OCI-LY3 (cell line): ENCODE measurements at regions not wholly inside any gene's neighbourhood (a gene's known extent, or its start where the extent isn't known, plus 50 kb on each side); places are given as distances from the start of the nearest gene placed in this dataset.

Experiments used
- H2AFZ ChIP-seq: fragments of 200-600, 300-600 bp; shearing (Covaris generic); 2 replicates; pipeline ENCODE4 v1.6.0; 2014; ENCODE audit warnings: antibody characterized with exemption, low read depth, low read length
- H3K27ac ChIP-seq: fragments of 200-600, 300-600 bp; sonication (generic); 2 replicates; pipeline ENCODE4 v1.5.1; 2014; ENCODE audit warnings: mild to moderate bottlenecking, low read length, moderate library complexity, mixed read lengths
- H3K27me3 ChIP-seq: fragments of 200-600, 300-600 bp; sonication (generic); 2 replicates; pipeline ENCODE4 v1.6.1; 2014; ENCODE audit warnings: low read depth, low read length, mixed read lengths
- H3K36me3 ChIP-seq: fragments of 200-600, 300-600 bp; sonication (generic); replicated peaks from 2 replicates; pipeline ENCODE3; 2014; ENCODE audit warnings: low read depth, low read length, mixed read lengths
- H3K4me1 ChIP-seq: fragments of 300-600, 200-600 bp; sonication (generic); 2 replicates; pipeline ENCODE4 v1.6.1; 2014; ENCODE audit warnings: low read length, mixed read lengths
- H3K4me2 ChIP-seq: fragments of 200-600, 300-600 bp; sonication (generic); 2 replicates; pipeline ENCODE4 v1.6.1; 2014; ENCODE audit warnings: low read length, mixed read lengths
- H3K4me3 ChIP-seq: fragments of 300-600, 200-600 bp; sonication (generic); 2 replicates; pipeline ENCODE4 v1.5.1; 2014; ENCODE audit warnings: antibody characterized with exemption, mild to moderate bottlenecking, low read length, moderate library complexity
- H3K79me2 ChIP-seq: fragments of 300-600, 200-600 bp; shearing (Covaris generic); 2 replicates; pipeline ENCODE4 v1.6.1; 2014; ENCODE audit warnings: mild to moderate bottlenecking, low read length, mixed read lengths
- H3K9ac ChIP-seq: fragments of 300-600, 200-600 bp; shearing (Covaris generic); 2 replicates; pipeline ENCODE4 v1.6.0; 2014; ENCODE audit warnings: mild to moderate bottlenecking, low read length, moderate library complexity
- H3K9me3 ChIP-seq: fragments of 200-600, 300-600 bp; shearing (Covaris generic); 2 replicates; pipeline ENCODE4 v1.6.1; 2014; ENCODE audit warnings: low read length, mixed read lengths; ENCODE audit not compliant: insufficient read depth
- H4K20me1 ChIP-seq: fragments of 200-600, 300-600 bp; sonication (generic); 2 replicates; pipeline ENCODE4 v1.6.1; 2016; ENCODE audit warnings: low read length, mixed read lengths; ENCODE audit not compliant: insufficient read depth
- EZH2phosphoT487 ChIP-seq: fragments of 200-600 bp; shearing (Covaris generic); IDR thresholded peaks from 2 replicates; pipeline ENCODE4 v1.6.1; 2018; ENCODE audit warnings: antibody characterized with exemption, mixed run types, low read depth
- TF ChIP-seq, protein P1 (sequence below): fragments of 200-600, 300-600 bp; sonication (generic); IDR thresholded peaks from 2 replicates; pipeline ENCODE4 v1.5.1; 2014; ENCODE audit warnings: antibody characterized with exemption, low read length, low read depth

DNA sequence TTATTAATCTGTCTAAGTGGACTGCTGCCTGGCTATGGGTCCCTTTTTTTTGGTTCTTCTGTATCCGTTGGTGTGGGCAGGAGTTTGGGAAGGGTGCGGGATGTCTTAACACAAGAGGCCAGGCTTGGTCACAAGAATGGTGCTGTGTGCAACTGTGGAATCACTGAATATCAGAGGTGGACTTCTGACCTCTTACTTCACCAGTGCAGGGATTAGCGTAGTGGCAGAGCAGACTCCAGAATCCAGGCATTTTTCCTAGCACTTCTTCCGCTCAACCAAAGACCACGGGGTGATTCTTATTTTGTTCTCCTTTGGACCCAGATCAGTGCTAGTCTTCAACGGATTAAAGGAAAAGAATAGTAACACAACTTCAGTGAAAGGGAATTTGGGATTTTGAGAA is 254.3 kb upstream of the TNP1 start:
- H2AFZ ChIP-seq, result no peak overlapping the region
- no peaks in the 10 kb centered on the region for H3K9me3 ChIP-seq
- no peaks in the 10 kb centered on the region; the same call in none of the 2 replicates for H3K27me3 ChIP-seq

GRCh38 chr2:217113491-217113890 is 253.6 kb upstream of the TNP1 start:
- Histone ChIP-seq H2AFZ (no peak overlapping the region), H4K20me1 (no peaks in the 10 kb centered on the region), H3K79me2 (no peaks in the 10 kb centered on the region), H3K36me3 (no peaks in the 10 kb centered on the region), H3K4me3 (no peak overlapping the region), H3K9me3 (no peaks in the 10 kb centered on the region), H3K4me2 (no peak overlapping the region), H3K4me1 (no peaks in the 10 kb centered on the region), H3K27me3 (no peaks in the 10 kb centered on the region; the same call in none of the 2 replicates), H3K27ac (no peak overlapping the region), H3K9ac (no peak overlapping the region)
- TF ChIP-seq, protein P1, sequence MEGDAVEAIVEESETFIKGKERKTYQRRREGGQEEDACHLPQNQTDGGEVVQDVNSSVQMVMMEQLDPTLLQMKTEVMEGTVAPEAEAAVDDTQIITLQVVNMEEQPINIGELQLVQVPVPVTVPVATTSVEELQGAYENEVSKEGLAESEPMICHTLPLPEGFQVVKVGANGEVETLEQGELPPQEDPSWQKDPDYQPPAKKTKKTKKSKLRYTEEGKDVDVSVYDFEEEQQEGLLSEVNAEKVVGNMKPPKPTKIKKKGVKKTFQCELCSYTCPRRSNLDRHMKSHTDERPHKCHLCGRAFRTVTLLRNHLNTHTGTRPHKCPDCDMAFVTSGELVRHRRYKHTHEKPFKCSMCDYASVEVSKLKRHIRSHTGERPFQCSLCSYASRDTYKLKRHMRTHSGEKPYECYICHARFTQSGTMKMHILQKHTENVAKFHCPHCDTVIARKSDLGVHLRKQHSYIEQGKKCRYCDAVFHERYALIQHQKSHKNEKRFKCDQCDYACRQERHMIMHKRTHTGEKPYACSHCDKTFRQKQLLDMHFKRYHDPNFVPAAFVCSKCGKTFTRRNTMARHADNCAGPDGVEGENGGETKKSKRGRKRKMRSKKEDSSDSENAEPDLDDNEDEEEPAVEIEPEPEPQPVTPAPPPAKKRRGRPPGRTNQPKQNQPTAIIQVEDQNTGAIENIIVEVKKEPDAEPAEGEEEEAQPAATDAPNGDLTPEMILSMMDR, result no peak
- TF ChIP-seq EZH2phosphoT487, result no peak

More for the DNA sequence above, 254.3 kb upstream of the TNP1 start:
- Histone ChIP-seq H3K79me2 (no peaks in the 10 kb centered on the region), H3K27ac (no peak overlapping the region), H3K4me2 (no peak overlapping the region), H3K9ac (no peak overlapping the region), H4K20me1 (no peaks in the 10 kb centered on the region), H3K4me3 (no peak overlapping the region), H3K4me1 (no peaks in the 10 kb centered on the region), H3K36me3 (no peaks in the 10 kb centered on the region)
- TF ChIP-seq, protein P1, result no peak
- no peak for TF ChIP-seq EZH2phosphoT487

- no peak overlapping the region for H3K9ac ChIP-seq
- H3K4me3 ChIP-seq, result no peak overlapping the region
- H4K20me1 ChIP-seq, result no peaks in the 10 kb centered on the region
- peaks cover 8% of the 10 kb centered on the region for H3K4me1 ChIP-seq
- H3K27me3 ChIP-seq, result no peaks in the 10 kb centered on the region; the same call in none of the 2 replicates
- no peaks in the 10 kb centered on the region for H3K79me2 ChIP-seq
- no peaks in the 10 kb centered on the region for H3K36me3 ChIP-seq
- no peak overlapping the region for H2AFZ ChIP-seq
- H3K4me2 ChIP-seq, result no peak overlapping the region
- no peaks in the 10 kb centered on the region for H3K9me3 ChIP-seq
- no peak overlapping the region for H3K27ac ChIP-seq
- TF ChIP-seq, protein P1, result no peak
- TF ChIP-seq EZH2phosphoT487, result no peak
Measured at GRCh38 chr2:217110550-217110949, 250.7 kb upstream of the TNP1 start.

DNA sequence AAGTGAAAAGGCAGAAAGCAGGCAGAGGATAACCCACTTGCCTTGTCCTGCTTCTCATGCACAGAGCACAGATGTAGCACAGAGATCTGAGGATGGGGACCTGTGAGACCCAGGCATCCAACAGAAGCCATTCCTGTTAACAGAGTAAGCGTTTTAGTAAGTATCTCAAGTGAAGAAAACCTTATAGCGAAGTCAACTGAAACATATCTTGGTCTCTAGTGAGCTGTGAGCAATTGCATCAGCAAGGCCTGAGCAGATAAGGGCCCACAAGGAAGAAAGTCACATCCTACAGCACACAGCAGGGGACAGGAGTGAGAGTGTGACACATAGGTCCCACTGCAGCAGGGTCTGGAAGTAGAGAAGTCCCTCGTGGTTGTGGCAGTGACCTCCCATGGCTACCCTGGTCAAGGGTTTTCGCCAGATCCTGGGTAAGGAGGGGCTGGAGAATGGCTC is 248.7 kb upstream of the TNP1 start:
- Histone ChIP-seq H4K20me1 (no peaks in the 10 kb centered on the region), H3K9ac (no peak overlapping the region), H3K4me2 (no peak overlapping the region), H3K27me3 (no peaks in the 10 kb centered on the region; the same call in 1 of the 2 replicates), H3K79me2 (no peaks in the 10 kb centered on the region), H3K9me3 (no peaks in the 10 kb centered on the region), H3K27ac (no peak overlapping the region), H3K4me3 (no peak overlapping the region), H3K4me1 (peaks cover 8% of the 10 kb centered on the region), H3K36me3 (no peaks in the 10 kb centered on the region), H2AFZ (no peak overlapping the region)
- TF ChIP-seq EZH2phosphoT487, result no peak
- TF ChIP-seq, protein P1, result no peak
